Astrocyte of the hippocampus (primary cell): ENCODE measurements at regions not wholly inside any gene's neighbourhood (a gene's known extent, or its start where the extent isn't known, plus 50 kb on each side); places are given as distances from the start of the nearest gene placed in this dataset.

Experiments used
- DNase-seq: peaks from one replicate; pipeline ENCODE4 v3.0.0; 2011; ENCODE audit warnings: low read depth, low spot score

- peak; percentile 15 for DNase-seq
Measured at GRCh38 chr10:76666891-76667290, 970.7 kb downstream of the KCNMA1 start.

- no peak for DNase-seq
Measured at GRCh38 chr10:76665029-76665428, 972.6 kb downstream of the KCNMA1 start.

- DNase-seq: no peak
Measured at GRCh38 chr10:76657337-76658012, 980.1 kb downstream of the KCNMA1 start.

GRCh38 chr10:76651154-76651553 lies 986.5 kb downstream of the KCNMA1 start:
- no peak for DNase-seq

- peak; percentile 49 for DNase-seq
Measured at GRCh38 chr10:76649723-76650127, 987.9 kb downstream of the KCNMA1 start.

GRCh38 chr10:76649254-76649653 lies 988.4 kb downstream of the KCNMA1 start:
- no peak for DNase-seq

GRCh38 chr10:76647301-76647700 lies 990.3 kb downstream of the KCNMA1 start:
- peak; percentile 52 for DNase-seq

- no peak for DNase-seq
Measured at GRCh38 chr10:76645341-76645740, 992.3 kb downstream of the KCNMA1 start.

- peak; percentile 9 for DNase-seq
Measured at GRCh38 chr10:76644476-76644875, 993.1 kb downstream of the KCNMA1 start.

GRCh38 chr10:76643511-76643911 lies 994.1 kb downstream of the KCNMA1 start:
- no peak for DNase-seq

GRCh38 chr10:76642358-76642757 lies 995.2 kb downstream of the KCNMA1 start:
- DNase-seq: no peak

GRCh38 chr10:76641215-76641614 lies 996.4 kb downstream of the KCNMA1 start:
- DNase-seq: no peak

GRCh38 chr10:76640806-76641205 lies 996.8 kb downstream of the KCNMA1 start:
- no peak for DNase-seq

GRCh38 chr10:76632767-76633051 lies 1004.9 kb downstream of the KCNMA1 start:
- peak; percentile 38 for DNase-seq

GRCh38 chr10:76631884-76632766 lies 1005.5 kb downstream of the KCNMA1 start:
- DNase-seq: peak; percentile 47

- no peak for DNase-seq
Measured at GRCh38 chr10:76631036-76631670, 1006.5 kb downstream of the KCNMA1 start.

- no peak for DNase-seq
Measured at GRCh38 chr10:76628801-76629200, 1008.8 kb downstream of the KCNMA1 start.

GRCh38 chr10:76626386-76626785 lies 1011.2 kb downstream of the KCNMA1 start:
- no peak for DNase-seq

- no peak for DNase-seq
Measured at GRCh38 chr10:76624470-76624869, 1013.1 kb downstream of the KCNMA1 start.

GRCh38 chr10:76621886-76622620 lies 1015.6 kb downstream of the KCNMA1 start:
- DNase-seq: no peak

- no peak for DNase-seq
Measured at GRCh38 chr10:76618641-76619040, 1019.0 kb downstream of the KCNMA1 start.

GRCh38 chr10:76618171-76618570 lies 1019.4 kb downstream of the KCNMA1 start:
- no peak for DNase-seq
